ENCODE measurements at regions not wholly inside any gene's neighbourhood (a gene's known extent, or its start where the extent isn't known, plus 50 kb on each side); places are given as distances from the start of the nearest gene placed in this dataset.

GRCh38 chr4:10929818-10930217 is 245.2 kb upstream of the CLNK start:
- DNase-seq (ENCODE audit: low read depth), result no peak

DNA sequence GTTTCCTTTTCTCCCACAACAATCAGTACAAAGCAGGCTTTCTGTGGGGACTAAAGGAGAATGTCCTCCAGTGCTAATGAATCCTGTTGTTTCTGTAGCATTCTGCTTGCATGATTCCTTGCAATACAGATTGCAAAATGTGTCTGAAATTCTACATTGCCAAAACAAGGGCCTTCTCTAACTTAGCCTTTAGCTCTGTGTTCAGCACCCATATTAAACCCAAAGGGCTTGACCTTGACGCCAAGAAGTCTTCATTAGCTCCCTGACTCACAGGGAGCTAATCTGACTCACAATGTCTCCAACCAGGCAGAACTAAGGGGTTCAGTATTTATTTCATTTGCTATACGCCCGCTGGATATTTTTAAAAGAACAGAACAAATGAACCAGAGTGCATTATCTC is 241.4 kb upstream of the CLNK start:
- DNase-seq (ENCODE audit: low read depth), result peak; percentile 82

- DNase-seq (ENCODE audit: low read depth), result no peak
Observed at GRCh38 chr4:10924274-10924673, 239.7 kb upstream of the CLNK start.

DNA sequence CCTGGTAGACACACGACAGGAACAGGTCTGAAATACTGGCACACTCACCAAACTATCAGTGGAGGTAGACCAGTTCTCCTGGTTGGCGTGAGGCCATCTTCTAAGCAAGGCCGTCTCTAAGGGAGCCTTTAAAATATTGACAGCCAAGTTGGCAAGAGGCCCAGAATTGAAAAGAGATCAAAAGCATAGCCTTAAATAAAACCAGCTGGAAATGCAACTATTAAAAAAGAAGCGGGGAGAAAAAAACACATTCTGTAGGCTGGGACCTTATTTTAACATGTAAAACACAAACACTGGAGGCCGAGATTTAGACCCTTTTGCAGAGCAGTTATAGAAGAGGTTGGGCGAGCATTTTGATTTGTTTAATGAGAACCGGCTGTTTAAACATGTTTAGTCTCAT is 233.0 kb upstream of the CLNK start:
- DNase-seq (ENCODE audit: low read depth), result no peak

DNA sequence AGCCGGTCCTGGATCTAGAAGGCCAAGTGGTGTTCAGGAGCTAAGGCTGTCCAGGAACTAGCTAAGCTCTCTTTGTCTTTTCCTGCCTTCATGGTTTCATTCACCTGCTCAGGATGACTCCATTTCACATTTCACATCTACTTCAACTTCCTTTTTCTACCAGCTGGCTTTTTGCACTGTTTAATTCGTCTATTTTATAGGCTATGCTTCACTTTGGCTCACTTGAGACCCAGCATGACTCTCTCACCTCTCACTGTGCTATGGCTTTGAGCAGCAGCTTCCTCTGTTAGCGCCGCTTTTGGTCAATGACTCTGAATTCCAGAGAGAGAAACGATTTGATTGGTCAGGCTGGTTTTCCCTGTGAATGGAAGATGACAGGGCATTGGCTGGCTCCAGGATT is 213.5 kb upstream of the CLNK start:
- no peak for DNase-seq (ENCODE audit: low read depth)

DNA sequence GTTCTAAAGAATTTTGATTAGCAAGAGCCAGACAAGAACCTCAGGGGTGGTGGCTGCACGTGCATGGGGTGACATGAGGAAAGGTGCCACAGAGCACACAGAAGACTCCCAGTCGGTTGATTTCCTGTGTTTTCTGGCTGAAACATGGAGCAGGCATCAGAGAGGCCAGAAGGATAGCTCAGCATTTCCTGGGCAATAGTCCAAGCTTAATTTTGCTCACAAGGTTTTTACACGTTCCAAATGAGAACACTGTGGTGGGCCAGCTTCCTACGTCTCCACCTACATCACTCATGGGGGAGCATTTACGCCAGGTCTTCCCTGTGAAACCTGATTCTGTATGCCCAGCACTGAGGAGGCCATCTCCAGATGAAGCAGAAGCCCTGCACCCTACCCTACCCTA is 212.5 kb upstream of the CLNK start:
- DNase-seq (ENCODE audit: low read depth), result no peak

- DNase-seq (ENCODE audit: low read depth), result no peak
Observed at GRCh38 chr4:10893395-10893794, 208.8 kb upstream of the CLNK start.

- no peak for DNase-seq (ENCODE audit: low read depth)
Observed at GRCh38 chr4:10891866-10892265, 207.3 kb upstream of the CLNK start.

GRCh38 chr4:10889819-10890218 is 205.3 kb upstream of the CLNK start:
- no peak for DNase-seq (ENCODE audit: low read depth)

- peak; percentile 76 for DNase-seq (ENCODE audit: low read depth)
Observed at GRCh38 chr4:10879411-10880110, 195.0 kb upstream of the CLNK start.

DNA sequence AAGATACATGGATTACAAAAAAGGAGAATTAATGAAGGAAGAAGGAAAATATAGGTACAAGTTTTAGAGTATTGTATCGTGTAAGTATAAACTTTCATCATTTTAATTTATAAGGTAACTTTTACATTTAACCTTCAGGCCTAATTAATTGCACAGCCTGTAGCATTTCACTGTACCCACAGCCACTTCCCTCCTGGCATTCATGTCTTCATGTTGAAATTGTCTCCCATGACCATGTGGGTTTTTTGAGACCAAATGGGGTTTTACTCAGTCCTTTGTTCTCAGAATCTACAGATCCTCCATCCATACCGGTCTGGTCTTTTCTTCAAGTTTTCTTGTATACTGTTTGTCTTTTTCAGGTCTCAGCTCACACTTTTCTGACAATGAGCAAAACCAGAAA is 194.3 kb upstream of the CLNK start:
- DNase-seq (ENCODE audit: low read depth), result no peak

DNA sequence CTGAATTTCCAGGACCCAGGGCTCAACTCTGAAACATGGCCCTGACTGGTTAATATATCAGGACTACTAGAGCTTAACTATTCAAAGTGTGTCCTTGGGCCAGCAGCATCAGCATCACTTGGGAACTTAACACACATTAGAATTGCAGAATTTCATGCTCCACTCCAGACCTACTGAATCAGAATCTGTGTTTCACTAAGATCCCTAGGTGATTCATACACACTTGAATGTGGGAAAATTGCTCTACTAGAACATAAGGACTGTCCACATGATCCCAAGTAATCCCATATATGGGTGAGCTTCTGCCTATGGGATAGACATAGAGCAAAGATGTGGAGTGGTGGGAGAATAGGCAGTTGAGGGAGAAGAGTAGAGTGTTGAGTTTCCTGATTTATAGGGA is 192.5 kb upstream of the CLNK start:
- DNase-seq (ENCODE audit: low read depth), result peak; percentile 57

DNA sequence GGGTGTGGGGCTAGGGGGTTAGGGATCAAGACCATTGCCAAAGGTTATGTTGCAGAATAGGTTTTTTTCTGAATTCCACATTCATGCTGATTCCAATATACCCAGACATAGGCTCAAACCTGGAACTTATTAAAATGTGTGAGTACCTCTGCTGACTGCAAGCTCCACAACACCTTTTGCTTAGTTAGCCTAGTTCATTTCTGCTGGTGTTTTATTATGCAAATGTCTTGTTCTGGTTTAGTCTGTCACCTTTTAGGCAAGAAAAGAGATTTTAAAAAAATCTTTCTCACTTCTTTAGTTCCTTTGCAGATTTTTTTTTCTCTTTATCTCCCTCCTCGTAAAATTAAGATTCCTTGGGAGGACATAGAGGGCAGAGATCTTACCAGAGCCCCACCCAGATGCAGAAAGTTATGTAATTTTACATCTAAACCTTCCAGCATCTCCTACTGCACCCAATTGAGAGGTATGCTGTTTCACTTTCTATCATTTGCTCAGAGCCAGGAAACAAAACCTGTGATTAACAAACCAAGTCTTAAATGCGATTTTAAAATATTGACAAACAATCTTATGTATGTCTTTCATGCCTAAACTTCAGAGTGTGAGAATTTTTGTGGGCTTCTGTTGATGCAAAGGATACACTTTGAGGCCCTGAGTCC is 190.7 kb upstream of the CLNK start:
- DNase-seq (ENCODE audit: low read depth), result no peak

GRCh38 chr4:10873809-10874208 is 189.2 kb upstream of the CLNK start:
- no peak for DNase-seq (ENCODE audit: low read depth)

GRCh38 chr4:10872833-10873517 is 188.4 kb upstream of the CLNK start:
- no peak for DNase-seq (ENCODE audit: low read depth)

- no peak for DNase-seq (ENCODE audit: low read depth)
Observed at GRCh38 chr4:10866666-10867065, 182.1 kb upstream of the CLNK start.

- DNase-seq (ENCODE audit: low read depth), result peak; percentile 9
Observed at GRCh38 chr4:10861036-10861435, 176.5 kb upstream of the CLNK start.

DNA sequence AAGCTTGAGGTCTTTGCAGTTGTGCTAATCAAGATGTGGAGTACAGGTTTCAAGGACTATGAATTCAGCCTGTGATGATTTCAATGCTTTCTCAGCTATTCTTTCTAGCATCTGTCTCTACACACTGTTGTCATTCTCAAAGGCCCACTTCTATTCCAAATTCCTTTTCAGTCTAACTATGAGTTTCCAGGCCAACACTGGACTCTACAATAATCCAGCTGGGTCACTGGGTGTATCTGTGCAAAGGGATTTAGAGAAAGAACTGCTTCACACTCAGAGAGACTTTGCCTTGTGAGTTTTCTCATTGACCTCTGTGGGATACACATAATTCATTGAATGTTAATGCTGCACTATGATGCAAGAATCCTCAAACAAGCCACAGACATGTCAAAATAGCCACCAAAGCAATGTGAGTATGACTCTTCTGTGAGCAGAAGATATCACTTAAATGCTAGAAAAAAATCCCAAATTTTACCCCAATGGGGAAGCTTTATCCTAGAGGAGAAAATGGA is 171.8 kb upstream of the CLNK start:
- DNase-seq (ENCODE audit: low read depth), result no peak

DNA sequence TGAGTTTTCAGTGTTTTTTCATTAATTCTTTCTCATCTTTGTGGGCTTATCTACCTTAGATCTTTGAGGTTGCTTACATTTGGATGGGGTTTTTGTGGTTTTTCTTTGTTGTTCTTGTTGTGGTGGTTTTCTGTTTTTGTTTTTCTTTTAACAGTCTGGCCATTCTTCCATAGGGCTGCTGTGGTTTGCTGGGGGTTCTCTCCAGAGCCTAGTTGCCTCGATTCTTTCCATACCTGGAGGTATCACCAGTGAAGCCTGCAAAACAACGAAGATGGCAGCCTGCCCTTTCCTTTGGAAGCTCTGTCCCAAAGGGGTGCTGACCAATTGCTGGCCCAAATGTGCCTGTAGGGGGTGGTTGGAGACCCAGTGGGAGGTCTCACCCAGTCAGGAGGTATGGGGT is 168.6 kb upstream of the CLNK start:
- no peak for DNase-seq (ENCODE audit: low read depth)

DNA sequence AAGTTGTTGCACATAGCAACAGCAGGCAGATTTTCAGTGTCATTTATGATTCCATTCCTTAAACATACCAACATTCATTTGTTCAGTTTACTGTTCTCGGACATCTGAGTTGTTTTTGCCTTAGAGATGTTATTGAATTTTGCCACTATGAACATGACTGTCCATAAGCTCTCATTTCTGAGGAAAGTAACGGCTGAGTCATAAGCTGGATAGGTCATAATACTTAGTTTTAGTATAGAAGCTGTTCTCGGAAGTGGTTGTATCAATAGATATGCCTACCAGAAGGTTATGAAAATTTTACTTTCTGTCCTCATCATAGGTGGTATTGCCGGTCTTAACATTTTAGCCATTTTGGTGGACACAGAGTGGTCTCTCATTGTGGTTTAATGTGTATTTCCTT is 157.1 kb upstream of the CLNK start:
- no peak for DNase-seq (ENCODE audit: low read depth)

DNA sequence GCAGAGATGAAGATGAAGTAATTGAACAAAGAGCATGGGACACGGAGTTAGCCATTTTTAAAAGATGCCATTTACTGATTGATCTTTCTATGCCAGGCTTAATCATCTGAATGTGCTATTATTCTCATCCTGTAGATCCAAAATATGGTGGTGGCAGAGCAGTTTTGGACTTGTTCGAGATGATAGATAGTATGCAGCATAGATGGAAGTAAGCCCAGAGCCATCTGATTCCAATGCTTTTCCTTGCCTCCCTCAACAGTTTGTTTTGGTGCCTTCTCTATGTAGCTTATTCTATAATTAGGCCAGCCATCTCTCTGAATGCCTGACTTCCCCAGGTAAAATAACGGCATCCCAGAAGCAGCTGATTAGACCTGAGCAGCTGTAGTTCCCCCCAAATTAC is 152.6 kb upstream of the CLNK start:
- no peak for DNase-seq (ENCODE audit: low read depth)

- DNase-seq (ENCODE audit: low read depth), result no peak
Observed at GRCh38 chr4:10832806-10833628, 148.4 kb upstream of the CLNK start.
